H1 (cell line): ENCODE measurements at regions not wholly inside any gene's neighbourhood (a gene's known extent, or its start where the extent isn't known, plus 50 kb on each side); places are given as distances from the start of the nearest gene placed in this dataset.

ENCODE experiments used
- CHD7 ChIP-seq: fragments of 300-600 bp; sonication (generic); IDR thresholded peaks from 2 replicates; pipeline ENCODE4 v1.7.1; 2012; ENCODE audit warnings: low read length, moderate library complexity, mild to moderate bottlenecking, inconsistent platforms; ENCODE audit not compliant: insufficient replicate concordance
- NANOG ChIP-seq: IDR thresholded peaks from 2 replicates; pipeline ENCODE4 v1.6.1; 2011; ENCODE audit warnings: low read length, low read depth, mild to moderate bottlenecking, inconsistent platforms; ENCODE audit not compliant: insufficient read depth, poor library complexity, severe bottlenecking
- PHF8 ChIP-seq: fragments of 200-600 bp; sonication (generic); conservative IDR thresholded peaks from 2 replicates; pipeline ENCODE4 v1.7.1; 2012; ENCODE audit warnings: low read depth, mild to moderate bottlenecking, inconsistent platforms, low read length, moderate library complexity
- SRF ChIP-seq: IDR thresholded peaks from 2 replicates; pipeline ENCODE4 v1.6.1; 2011; ENCODE audit warnings: mild to moderate bottlenecking, low read depth, low read length, moderate library complexity

DNA sequence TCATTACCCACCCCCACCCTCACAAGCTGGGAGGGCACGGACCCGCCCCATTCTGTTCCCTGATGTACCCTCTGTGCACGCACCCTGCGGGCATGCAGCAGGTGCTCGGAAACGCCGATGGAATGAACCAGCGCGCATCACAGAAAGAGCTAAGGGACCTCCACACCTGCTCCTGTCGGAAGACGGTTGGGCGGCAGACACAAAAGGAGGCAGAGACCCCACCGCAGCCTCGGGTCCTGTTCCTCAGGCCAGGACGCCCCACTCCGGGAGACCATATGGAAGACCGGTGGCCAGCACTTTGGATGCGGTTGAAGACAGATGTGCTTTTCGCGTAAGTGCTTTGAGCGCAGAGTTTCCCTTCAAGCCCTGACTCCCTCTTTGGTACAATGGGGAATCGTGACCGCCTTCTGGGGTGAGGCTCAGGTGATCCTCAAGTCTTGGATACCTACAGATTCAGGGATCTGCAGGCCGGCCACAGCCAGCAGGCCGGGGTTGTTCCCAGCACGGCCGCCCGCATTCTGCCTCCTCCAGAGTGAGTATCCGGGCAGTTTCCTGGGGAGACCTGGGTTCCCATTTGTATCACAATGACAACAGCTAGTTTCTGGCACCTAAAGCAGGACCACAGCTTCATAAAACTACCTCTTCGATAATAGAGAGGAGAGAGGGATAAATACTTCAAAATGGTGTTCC, 123.1 kb downstream of the FOXL1 start (continued):
- TF ChIP-seq CHD7 = no peak
- no peak for TF ChIP-seq NANOG
- no peak for TF ChIP-seq PHF8
- TF ChIP-seq SRF = no peak
